ENCODE measurements at regions not wholly inside any gene's neighbourhood (a gene's known extent, or its start where the extent isn't known, plus 50 kb on each side); places are given as distances from the start of the nearest gene placed in this dataset.

- TF ChIP-seq, protein P1, sequence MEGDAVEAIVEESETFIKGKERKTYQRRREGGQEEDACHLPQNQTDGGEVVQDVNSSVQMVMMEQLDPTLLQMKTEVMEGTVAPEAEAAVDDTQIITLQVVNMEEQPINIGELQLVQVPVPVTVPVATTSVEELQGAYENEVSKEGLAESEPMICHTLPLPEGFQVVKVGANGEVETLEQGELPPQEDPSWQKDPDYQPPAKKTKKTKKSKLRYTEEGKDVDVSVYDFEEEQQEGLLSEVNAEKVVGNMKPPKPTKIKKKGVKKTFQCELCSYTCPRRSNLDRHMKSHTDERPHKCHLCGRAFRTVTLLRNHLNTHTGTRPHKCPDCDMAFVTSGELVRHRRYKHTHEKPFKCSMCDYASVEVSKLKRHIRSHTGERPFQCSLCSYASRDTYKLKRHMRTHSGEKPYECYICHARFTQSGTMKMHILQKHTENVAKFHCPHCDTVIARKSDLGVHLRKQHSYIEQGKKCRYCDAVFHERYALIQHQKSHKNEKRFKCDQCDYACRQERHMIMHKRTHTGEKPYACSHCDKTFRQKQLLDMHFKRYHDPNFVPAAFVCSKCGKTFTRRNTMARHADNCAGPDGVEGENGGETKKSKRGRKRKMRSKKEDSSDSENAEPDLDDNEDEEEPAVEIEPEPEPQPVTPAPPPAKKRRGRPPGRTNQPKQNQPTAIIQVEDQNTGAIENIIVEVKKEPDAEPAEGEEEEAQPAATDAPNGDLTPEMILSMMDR (IDR thresholded peaks at IDR 0.05) = no peak
- no peak for TF ChIP-seq POLR2A (IDR thresholded peaks at IDR 0.05)
- no peaks in the 10 kb centered on the region for H3K4me1 ChIP-seq
- intact Hi-C loops (cut with DNase I) = no loop called here
- WGBS, 2 donors = 60 to 67% methylated on average over 4 to 7 of the region's 7 CpGs
- no peak overlapping the region for H3K4me3 ChIP-seq
- no peak for DNase-seq
- no peak overlapping the region for H3K27ac ChIP-seq
- ATAC-seq = no peak
- H3K36me3 ChIP-seq (replicated peaks in 1 of 2; ENCODE audit: insufficient read depth in 1 of 2, low read depth in 2 of 2) = no peaks in the 10 kb centered on the region
- H3K9me3 ChIP-seq = no peaks in the 10 kb centered on the region
- H3K27me3 ChIP-seq = no peaks in the 10 kb centered on the region
These were observed 413.1 kb downstream of the PDGFC start for GRCh38 chr4:156558373-156559025.

DNA sequence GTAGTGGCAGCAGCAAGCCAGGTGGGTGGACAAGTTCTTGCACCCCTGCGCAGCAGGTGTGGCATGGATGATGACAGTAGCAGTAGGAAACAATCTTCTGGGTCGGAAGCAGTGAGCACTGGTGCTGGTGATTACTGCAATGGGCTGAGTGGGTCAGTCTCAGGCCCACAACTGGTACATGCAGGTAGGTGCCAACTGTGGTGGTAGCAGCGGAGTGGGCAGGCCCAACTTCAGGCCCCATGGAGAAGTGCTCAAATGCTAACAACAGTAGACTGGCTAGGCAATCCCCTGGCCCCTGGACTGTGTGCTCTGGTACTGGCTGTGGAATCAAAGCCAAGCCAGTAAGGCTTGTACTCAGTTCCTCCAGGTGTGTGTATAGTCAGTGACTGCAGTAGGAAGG, 413.7 kb downstream of the PDGFC start:
- DNase-seq = no peak
- 73 to 88% methylated on average over 3 of the region's 3 CpGs for WGBS, 2 donors
- H3K27ac ChIP-seq = no peak overlapping the region
- H3K4me1 ChIP-seq = no peaks in the 10 kb centered on the region
- no peak for ATAC-seq
- no peaks in the 10 kb centered on the region for H3K9me3 ChIP-seq
- H3K36me3 ChIP-seq (replicated peaks in 1 of 2; ENCODE audit: insufficient read depth in 1 of 2, low read depth in 2 of 2) = no peaks in the 10 kb centered on the region
- no peak overlapping the region for H3K4me3 ChIP-seq
- no peak for TF ChIP-seq POLR2A (IDR thresholded peaks at IDR 0.05)
- TF ChIP-seq, protein P1 (IDR thresholded peaks at IDR 0.05) = no peak
- intact Hi-C loops (cut with DNase I) = no loop called here
- no peaks in the 10 kb centered on the region for H3K27me3 ChIP-seq

DNA sequence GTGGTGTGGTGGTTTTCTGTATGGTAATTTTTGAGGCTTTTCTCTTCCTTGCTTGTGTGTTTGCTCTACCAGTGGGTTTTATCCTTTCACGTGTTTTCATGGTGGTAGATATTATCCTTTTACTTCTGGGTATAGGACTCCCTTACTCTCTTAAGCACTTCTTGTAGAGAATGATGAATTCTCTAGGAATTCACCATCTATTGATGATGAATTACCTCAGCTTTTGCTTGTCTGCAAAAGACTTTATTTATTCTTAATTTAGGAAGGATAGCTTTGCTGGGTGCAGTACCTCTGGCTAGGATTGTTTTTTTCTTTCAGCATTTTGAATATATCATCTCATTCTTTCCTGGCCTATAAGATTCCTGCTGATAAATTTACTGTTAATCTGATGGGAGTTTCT, 415.3 kb downstream of the PDGFC start:
- no peaks in the 10 kb centered on the region for H3K9me3 ChIP-seq
- no peak overlapping the region for H3K4me3 ChIP-seq
- no peaks in the 10 kb centered on the region for H3K27me3 ChIP-seq
- H3K36me3 ChIP-seq (replicated peaks in 1 of 2; ENCODE audit: insufficient read depth in 1 of 2, low read depth in 2 of 2) = no peaks in the 10 kb centered on the region
- no peaks in the 10 kb centered on the region for H3K4me1 ChIP-seq
- intact Hi-C loops (cut with DNase I) = no loop called here
- 71 to 72% methylated on average over 1 of the region's 1 CpG for WGBS, 2 donors
- DNase-seq (no peak), ATAC-seq (no peak)
- TF ChIP-seq POLR2A (IDR thresholded peaks at IDR 0.05) = no peak
- TF ChIP-seq, protein P1 (IDR thresholded peaks at IDR 0.05) = no peak
- no peak overlapping the region for H3K27ac ChIP-seq

GRCh38 chr4:156553659-156554058, 417.9 kb downstream of the PDGFC start:
- Histone ChIP-seq H3K36me3 (replicated peaks in 1 of 2; ENCODE audit: insufficient read depth in 1 of 2, low read depth in 2 of 2) (no peaks in the 10 kb centered on the region), H3K27ac (no peak overlapping the region), H3K4me3 (no peak overlapping the region), H3K4me1 (no peaks in the 10 kb centered on the region), H3K9me3 (no peaks in the 10 kb centered on the region), H3K27me3 (no peaks in the 10 kb centered on the region)
- ATAC-seq (no peak), DNase-seq (no peak)
- intact Hi-C loops (cut with DNase I) = no loop called here
- TF ChIP-seq, protein P1 (IDR thresholded peaks at IDR 0.05) = no peak
- TF ChIP-seq POLR2A (IDR thresholded peaks at IDR 0.05) = no peak
- WGBS, 2 donors = 42 to 52% methylated on average over 1 of the region's 1 CpG

DNA sequence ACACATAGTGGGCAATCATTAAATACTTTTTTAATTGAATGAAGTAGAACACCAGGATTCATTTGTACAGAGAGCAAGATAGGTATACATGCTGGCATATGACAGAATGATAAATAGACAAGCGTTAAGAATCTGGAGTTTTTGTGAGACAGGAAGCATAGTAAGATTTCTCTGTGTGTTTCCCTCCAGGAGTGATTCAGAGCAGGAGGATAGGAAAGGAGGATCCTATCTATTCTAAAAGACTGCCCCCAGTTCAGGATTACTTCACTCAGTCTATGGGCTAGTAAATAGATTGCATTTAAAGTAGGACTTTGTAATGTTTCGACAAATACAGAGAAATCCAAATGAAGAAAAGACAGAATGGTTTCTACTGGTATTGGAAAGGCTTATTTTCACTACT, 423.7 kb downstream of the PDGFC start:
- no peak overlapping the region for H3K4me3 ChIP-seq
- ATAC-seq (no peak), DNase-seq (no peak)
- no peaks in the 10 kb centered on the region for H3K4me1 ChIP-seq
- intact Hi-C loops (cut with DNase I) = no loop called here
- no peaks in the 10 kb centered on the region for H3K36me3 ChIP-seq (replicated peaks in 1 of 2; ENCODE audit: insufficient read depth in 1 of 2, low read depth in 2 of 2)
- no peaks in the 10 kb centered on the region for H3K9me3 ChIP-seq
- WGBS, 2 donors = 52 to 62% methylated on average over 2 of the region's 2 CpGs
- H3K27ac ChIP-seq = no peak overlapping the region
- no peaks in the 10 kb centered on the region for H3K27me3 ChIP-seq
- TF ChIP-seq, protein P1 (IDR thresholded peaks at IDR 0.05) = no peak
- no peak for TF ChIP-seq POLR2A (IDR thresholded peaks at IDR 0.05)

Data from body of pancreas (tissue), 4 donors.